ENCODE measurements at regions not wholly inside any gene's neighbourhood (a gene's known extent, or its start where the extent isn't known, plus 50 kb on each side); places are given as distances from the start of the nearest gene placed in this dataset.

- no peaks in the 10 kb centered on the region for H3K9me3 ChIP-seq (ENCODE audit: control insufficient read depth in 2 of 3, insufficient read depth in 1 of 3, low read length in 3 of 3)
- no peak for TF ChIP-seq CTCF (IDR thresholded peaks at IDR 0.05; ENCODE audit: borderline replicate concordance, extremely low read depth, insufficient read depth)
- H3K4me1 ChIP-seq (ENCODE audit: control insufficient read depth in 2 of 3, insufficient read depth in 2 of 3, low read depth in 1 of 3, low read length in 3 of 3): no peaks in the 10 kb centered on the region
- FAIRE-seq (no peak), DNase-seq (no peak)
- H3K4me3 ChIP-seq (ENCODE audit: low read length in 3 of 3): no peak overlapping the region
- H3K36me3 ChIP-seq (ENCODE audit: control insufficient read depth in 2 of 3, insufficient read depth in 3 of 3, low read length in 3 of 3): no peaks in the 10 kb centered on the region
- intact Hi-C loops (cut with DNase I): no loop called here
- no peaks in the 10 kb centered on the region for H3K27me3 ChIP-seq (ENCODE audit: control insufficient read depth, insufficient read depth, low read length)
- H3K27ac ChIP-seq (ENCODE audit: low read depth in 2 of 2, low read length in 2 of 2): no peak overlapping the region
- no peak overlapping the region for H3K9ac ChIP-seq (ENCODE audit: low read length in 3 of 3)
Measured at GRCh38 chr18:5061785-5062184, 135.3 kb downstream of the AKAIN1 start.

- Histone ChIP-seq H3K4me3 (ENCODE audit: low read length in 3 of 3) (no peak overlapping the region), H3K9ac (ENCODE audit: low read length in 3 of 3) (no peak overlapping the region), H3K36me3 (ENCODE audit: control insufficient read depth in 2 of 3, insufficient read depth in 3 of 3, low read length in 3 of 3) (no peaks in the 10 kb centered on the region), H3K4me1 (ENCODE audit: control insufficient read depth in 2 of 3, insufficient read depth in 2 of 3, low read depth in 1 of 3, low read length in 3 of 3) (no peaks in the 10 kb centered on the region), H3K9me3 (ENCODE audit: control insufficient read depth in 2 of 3, insufficient read depth in 1 of 3, low read length in 3 of 3) (no peaks in the 10 kb centered on the region), H3K27me3 (ENCODE audit: control insufficient read depth, insufficient read depth, low read length) (no peaks in the 10 kb centered on the region), H3K27ac (ENCODE audit: low read depth in 2 of 2, low read length in 2 of 2) (no peak overlapping the region)
- intact Hi-C loops (cut with DNase I): no loop called here
- FAIRE-seq (no peak), DNase-seq (no peak)
- no peak for TF ChIP-seq CTCF (IDR thresholded peaks at IDR 0.05; ENCODE audit: borderline replicate concordance, extremely low read depth, insufficient read depth)
Measured at GRCh38 chr18:5060543-5060942, 136.5 kb downstream of the AKAIN1 start.

- no peak overlapping the region for H3K27ac ChIP-seq (ENCODE audit: low read depth in 2 of 2, low read length in 2 of 2)
Measured at GRCh38 chr18:5059696-5060032, 137.4 kb downstream of the AKAIN1 start.

More at GRCh38 chr18:5059696-5060032, 137.4 kb downstream of the AKAIN1 start:
- no peak for TF ChIP-seq CTCF (IDR thresholded peaks at IDR 0.05; ENCODE audit: borderline replicate concordance, extremely low read depth, insufficient read depth)
- Histone ChIP-seq H3K27me3 (ENCODE audit: control insufficient read depth, insufficient read depth, low read length) (no peaks in the 10 kb centered on the region), H3K36me3 (ENCODE audit: control insufficient read depth in 2 of 3, insufficient read depth in 3 of 3, low read length in 3 of 3) (no peaks in the 10 kb centered on the region), H3K4me3 (ENCODE audit: low read length in 3 of 3) (no peak overlapping the region), H3K9ac (ENCODE audit: low read length in 3 of 3) (no peak overlapping the region), H3K4me1 (ENCODE audit: control insufficient read depth in 2 of 3, insufficient read depth in 2 of 3, low read depth in 1 of 3, low read length in 3 of 3) (no peaks in the 10 kb centered on the region), H3K9me3 (ENCODE audit: control insufficient read depth in 2 of 3, insufficient read depth in 1 of 3, low read length in 3 of 3) (no peaks in the 10 kb centered on the region)
- intact Hi-C loops (cut with DNase I): loop anchor here (5.0 kb wide), 1 partner anchor 952 kb away; no protein-coding TSS in a partner anchor
- DNase-seq (no peak), FAIRE-seq (no peak)
